Stomach (tissue), 4 donors: ENCODE measurements at regions not wholly inside any gene's neighbourhood (a gene's known extent, or its start where the extent isn't known, plus 50 kb on each side); places are given as distances from the start of the nearest gene placed in this dataset.

Experiments used
- EP300 ChIP-seq: sonication (generic); formaldehyde crosslinking; IDR thresholded peaks from one replicate; pipeline ENCODE4 v1.6.1; 2017; ENCODE audit warnings: antibody characterized with exemption
- POLR2A ChIP-seq, 4 donors: fragments of 450-650 bp; IDR thresholded peaks; one replicate each; pipeline ENCODE4 v1.6.1; 2016; ENCODE audit warnings: antibody characterized with exemption in 4 of 4, control low read depth in 2 of 4, mild to moderate bottlenecking in 1 of 4, moderate library complexity in 1 of 4
- POLR2AphosphoS5 ChIP-seq, 3 donors: sonication (generic); formaldehyde crosslinking; IDR thresholded peaks; one replicate each; pipeline ENCODE4 v1.6.1; 2016; ENCODE audit warnings: antibody characterized with exemption in 3 of 3
- TF ChIP-seq, protein P1 (sequence below), 7 experiments: fragments of 450-650 bp in 4 of 7; fragments of 200-600 bp in 3 of 7; sonication (generic) in 3 of 7; IDR thresholded peaks; one replicate each; pipeline ENCODE4 v1.5.1; 2016 to 2019; ENCODE audit warnings: antibody characterized with exemption in 7 of 7, control low read depth in 2 of 7, mild to moderate bottlenecking in 1 of 7

DNA sequence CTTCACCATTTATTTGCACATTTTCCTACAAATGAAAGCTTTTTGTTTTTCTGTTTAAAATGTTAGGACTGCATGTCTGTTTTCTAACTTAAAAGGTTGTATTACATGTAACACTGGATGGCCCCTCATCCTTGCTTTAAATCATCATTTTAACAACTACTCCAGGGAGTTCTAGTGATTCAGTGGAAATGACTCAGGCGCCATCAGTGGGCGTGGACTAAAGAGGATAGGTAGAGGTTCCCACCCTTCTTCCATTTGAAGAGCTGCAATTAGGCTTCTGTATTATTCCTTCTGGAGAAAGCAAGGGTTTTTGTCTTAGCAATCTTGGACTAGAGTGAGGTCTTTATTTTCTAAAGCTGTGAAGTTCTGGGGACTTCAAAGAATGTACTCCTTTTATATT, 213.7 kb downstream of the TMEM38B start:
- TF ChIP-seq POLR2A (IDR thresholded peaks at IDR 0.05) (no peak), EP300 (no peak), POLR2AphosphoS5 (IDR thresholded peaks at IDR 0.05) (no peak)
- TF ChIP-seq, protein P1, sequence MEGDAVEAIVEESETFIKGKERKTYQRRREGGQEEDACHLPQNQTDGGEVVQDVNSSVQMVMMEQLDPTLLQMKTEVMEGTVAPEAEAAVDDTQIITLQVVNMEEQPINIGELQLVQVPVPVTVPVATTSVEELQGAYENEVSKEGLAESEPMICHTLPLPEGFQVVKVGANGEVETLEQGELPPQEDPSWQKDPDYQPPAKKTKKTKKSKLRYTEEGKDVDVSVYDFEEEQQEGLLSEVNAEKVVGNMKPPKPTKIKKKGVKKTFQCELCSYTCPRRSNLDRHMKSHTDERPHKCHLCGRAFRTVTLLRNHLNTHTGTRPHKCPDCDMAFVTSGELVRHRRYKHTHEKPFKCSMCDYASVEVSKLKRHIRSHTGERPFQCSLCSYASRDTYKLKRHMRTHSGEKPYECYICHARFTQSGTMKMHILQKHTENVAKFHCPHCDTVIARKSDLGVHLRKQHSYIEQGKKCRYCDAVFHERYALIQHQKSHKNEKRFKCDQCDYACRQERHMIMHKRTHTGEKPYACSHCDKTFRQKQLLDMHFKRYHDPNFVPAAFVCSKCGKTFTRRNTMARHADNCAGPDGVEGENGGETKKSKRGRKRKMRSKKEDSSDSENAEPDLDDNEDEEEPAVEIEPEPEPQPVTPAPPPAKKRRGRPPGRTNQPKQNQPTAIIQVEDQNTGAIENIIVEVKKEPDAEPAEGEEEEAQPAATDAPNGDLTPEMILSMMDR (IDR thresholded peaks at IDR 0.05) = no peak
